ENCODE measurements at regions not wholly inside any gene's neighbourhood (a gene's known extent, or its start where the extent isn't known, plus 50 kb on each side); places are given as distances from the start of the nearest gene placed in this dataset.
"Not testable (repeated sequence)": the region's sequence is repeated elsewhere in the genome, so short reads cannot be mapped to it uniquely, and the experiment has no call there.

GRCh38 chr3:152591515-152591914, 243.4 kb upstream of the P2RY1 start:
- Histone ChIP-seq H3K27ac (no peak overlapping the region), H3K36me3 (no peaks in the 10 kb centered on the region), H3K27me3 (ENCODE audit: insufficient read depth, low read depth, severe bottlenecking) (no peaks in the 10 kb centered on the region), H3K4me3 (ENCODE audit: low read depth, low read length) (no peak overlapping the region), H3K9me3 (ENCODE audit: severe bottlenecking) (no peaks in the 10 kb centered on the region)
- DNase-seq: no peak
- no peak for TF ChIP-seq CTCF (IDR thresholded peaks at IDR 0.05; ENCODE audit: low read depth, low read length)

GRCh38 chr3:152593242-152593641, 241.7 kb upstream of the P2RY1 start:
- no peak for DNase-seq
- Histone ChIP-seq H3K27ac (no peak overlapping the region), H3K36me3 (no peaks in the 10 kb centered on the region), H3K4me3 (ENCODE audit: low read depth, low read length) (no peak overlapping the region), H3K9me3 (ENCODE audit: severe bottlenecking) (no peaks in the 10 kb centered on the region), H3K27me3 (ENCODE audit: insufficient read depth, low read depth, severe bottlenecking) (peaks cover 6% of the 10 kb centered on the region)
- TF ChIP-seq CTCF (IDR thresholded peaks at IDR 0.05; ENCODE audit: low read depth, low read length): no peak

- no peak overlapping the region for H3K4me3 ChIP-seq (ENCODE audit: low read depth, low read length)
Measured at GRCh38 chr3:152595975-152596821, 238.7 kb upstream of the P2RY1 start.

GRCh38 chr3:152596832-152597231, 238.1 kb upstream of the P2RY1 start:
- not testable (repeated sequence) for H3K9me3 ChIP-seq (ENCODE audit: severe bottlenecking); DNase-seq; H3K36me3 ChIP-seq; H3K27ac ChIP-seq; H3K4me3 ChIP-seq (ENCODE audit: low read depth, low read length)
- H3K27me3 ChIP-seq (ENCODE audit: insufficient read depth, low read depth, severe bottlenecking): peaks cover 12% of the 10 kb centered on the region

More at GRCh38 chr3:152595975-152596821, 238.7 kb upstream of the P2RY1 start:
- no peak overlapping the region for H3K27ac ChIP-seq
- TF ChIP-seq CTCF (IDR thresholded peaks at IDR 0.05; ENCODE audit: low read depth, low read length): no peak
- H3K36me3 ChIP-seq: no peaks in the 10 kb centered on the region
- no peaks in the 10 kb centered on the region for H3K9me3 ChIP-seq (ENCODE audit: severe bottlenecking)
- peaks cover 12% of the 10 kb centered on the region for H3K27me3 ChIP-seq (ENCODE audit: insufficient read depth, low read depth, severe bottlenecking)
- no peak for DNase-seq

- Histone ChIP-seq H3K27me3 (ENCODE audit: insufficient read depth, low read depth, severe bottlenecking) (no peaks in the 10 kb centered on the region), H3K4me3 (ENCODE audit: low read depth, low read length) (no peak overlapping the region), H3K36me3 (no peaks in the 10 kb centered on the region), H3K9me3 (ENCODE audit: severe bottlenecking) (peaks cover 5% of the 10 kb centered on the region), H3K27ac (no peak overlapping the region)
- DNase-seq: no peak
- TF ChIP-seq CTCF (IDR thresholded peaks at IDR 0.05; ENCODE audit: low read depth, low read length): no peak
Measured at GRCh38 chr3:152606146-152606545, 228.8 kb upstream of the P2RY1 start.

GRCh38 chr3:152607179-152607578, 227.8 kb upstream of the P2RY1 start:
- no peak for TF ChIP-seq CTCF (IDR thresholded peaks at IDR 0.05; ENCODE audit: low read depth, low read length)
- no peaks in the 10 kb centered on the region for H3K36me3 ChIP-seq
- H3K9me3 ChIP-seq (ENCODE audit: severe bottlenecking): peaks cover 5% of the 10 kb centered on the region
- DNase-seq: no peak
- H3K4me3 ChIP-seq (ENCODE audit: low read depth, low read length): no peak overlapping the region
- H3K27me3 ChIP-seq (ENCODE audit: insufficient read depth, low read depth, severe bottlenecking): no peaks in the 10 kb centered on the region
- H3K27ac ChIP-seq: no peak overlapping the region

Measured in WERI-Rb-1 (cell line).